KOPT-K1 (cell line): ENCODE measurements at regions not wholly inside any gene's neighbourhood (a gene's known extent, or its start where the extent isn't known, plus 50 kb on each side); places are given as distances from the start of the nearest gene placed in this dataset.

Source experiments
- H3K27ac ChIP-seq: fragments of 200-600 bp; sonication (generic); 2 replicates; pipeline ENCODE4 v1.5.1; 2016; ENCODE audit warnings: antibody characterized with exemption, mild to moderate bottlenecking, low read depth, low read length; ENCODE audit not compliant: poor library complexity, severe bottlenecking
- H3K36me3 ChIP-seq: fragments of 200-600 bp; sonication (generic); 2 replicates; pipeline ENCODE4 v1.5.1; 2017; ENCODE audit warnings: antibody characterized with exemption, mild to moderate bottlenecking, low read length, moderate library complexity; ENCODE audit not compliant: insufficient read depth
- H3K9me3 ChIP-seq: fragments of 200-600 bp; sonication (generic); 2 replicates; pipeline ENCODE4 v1.5.1; 2017; ENCODE audit warnings: antibody characterized with exemption, low read length, mild to moderate bottlenecking; ENCODE audit not compliant: insufficient read depth, poor library complexity, severe bottlenecking

- no peak overlapping the region for H3K27ac ChIP-seq
- H3K9me3 ChIP-seq: no peaks in the 10 kb centered on the region
- no peaks in the 10 kb centered on the region for H3K36me3 ChIP-seq
Measured at GRCh38 chr14:89540830-89541470, 123.9 kb upstream of the FOXN3 start.

- Histone ChIP-seq H3K36me3 (no peaks in the 10 kb centered on the region), H3K27ac (no peak overlapping the region), H3K9me3 (no peaks in the 10 kb centered on the region)
Measured at GRCh38 chr14:89540009-89540829, 123.2 kb upstream of the FOXN3 start.

GRCh38 chr14:89537911-89538310 is 120.9 kb upstream of the FOXN3 start:
- Histone ChIP-seq H3K36me3 (no peaks in the 10 kb centered on the region), H3K27ac (no peak overlapping the region), H3K9me3 (no peaks in the 10 kb centered on the region)

- Histone ChIP-seq H3K36me3 (no peaks in the 10 kb centered on the region), H3K27ac (no peak overlapping the region), H3K9me3 (peaks cover 3% of the 10 kb centered on the region)
Measured at GRCh38 chr14:89534902-89535685, 118.1 kb upstream of the FOXN3 start.

- no peak overlapping the region for H3K27ac ChIP-seq
- peaks cover 6% of the 10 kb centered on the region for H3K9me3 ChIP-seq
- H3K36me3 ChIP-seq: no peaks in the 10 kb centered on the region
Measured at GRCh38 chr14:89533766-89534165, 116.7 kb upstream of the FOXN3 start.

GRCh38 chr14:89533136-89533535 is 116.1 kb upstream of the FOXN3 start:
- Histone ChIP-seq H3K27ac (no peak overlapping the region), H3K9me3 (peaks cover 6% of the 10 kb centered on the region), H3K36me3 (no peaks in the 10 kb centered on the region)

GRCh38 chr14:89531661-89532335 is 114.8 kb upstream of the FOXN3 start:
- peaks cover 6% of the 10 kb centered on the region for H3K9me3 ChIP-seq
- no peaks in the 10 kb centered on the region for H3K36me3 ChIP-seq
- no peak overlapping the region for H3K27ac ChIP-seq

- H3K36me3 ChIP-seq: no peaks in the 10 kb centered on the region
- peaks cover 20% of the 10 kb centered on the region for H3K9me3 ChIP-seq
- H3K27ac ChIP-seq: no peak overlapping the region
Measured at GRCh38 chr14:89524990-89525667, 108.1 kb upstream of the FOXN3 start.

- Histone ChIP-seq H3K36me3 (no peaks in the 10 kb centered on the region), H3K9me3 (peaks cover 17% of the 10 kb centered on the region), H3K27ac (no peak overlapping the region)
Measured at GRCh38 chr14:89524412-89524811, 107.4 kb upstream of the FOXN3 start.

GRCh38 chr14:89521988-89522387 is 105.0 kb upstream of the FOXN3 start:
- no peak overlapping the region for H3K27ac ChIP-seq
- H3K9me3 ChIP-seq: peaks cover 17% of the 10 kb centered on the region
- no peaks in the 10 kb centered on the region for H3K36me3 ChIP-seq

GRCh38 chr14:89519040-89519439 is 102.0 kb upstream of the FOXN3 start:
- Histone ChIP-seq H3K9me3 (peaks cover 17% of the 10 kb centered on the region), H3K36me3 (no peaks in the 10 kb centered on the region), H3K27ac (no peak overlapping the region)

GRCh38 chr14:89516173-89516572 is 99.1 kb upstream of the FOXN3 start:
- Histone ChIP-seq H3K36me3 (no peaks in the 10 kb centered on the region), H3K9me3 (peaks cover 5% of the 10 kb centered on the region)

GRCh38 chr14:89514601-89515000 is 97.6 kb upstream of the FOXN3 start:
- H3K36me3 ChIP-seq: no peaks in the 10 kb centered on the region

More at GRCh38 chr14:89516173-89516572, 99.1 kb upstream of the FOXN3 start:
- no peak overlapping the region for H3K27ac ChIP-seq

GRCh38 chr14:89509891-89510290 is 92.9 kb upstream of the FOXN3 start:
- H3K9me3 ChIP-seq: no peaks in the 10 kb centered on the region

More at GRCh38 chr14:89514601-89515000, 97.6 kb upstream of the FOXN3 start:
- no peak overlapping the region for H3K27ac ChIP-seq
- H3K9me3 ChIP-seq: no peaks in the 10 kb centered on the region

More at GRCh38 chr14:89509891-89510290, 92.9 kb upstream of the FOXN3 start:
- H3K36me3 ChIP-seq: no peaks in the 10 kb centered on the region
- peak overlapping the region; percentile 46 for H3K27ac ChIP-seq
